Esophagus muscularis mucosa (tissue), 4 donors: ENCODE measurements at regions not wholly inside any gene's neighbourhood (a gene's known extent, or its start where the extent isn't known, plus 50 kb on each side); places are given as distances from the start of the nearest gene placed in this dataset.

Source experiments
- DNase-seq: peaks from one replicate; pipeline ENCODE4 v3.0.0-alpha.2; 2017; ENCODE audit errors: extremely low spot score
- H3K27ac ChIP-seq, 4 donors: fragments of 200-600 bp; sonication (generic); replicated peaks in 1 of 4; 1 replicate in 3 of 4; 2 replicates in 1 of 4; pipeline ENCODE4 v1.5.1; 2016 to 2019; ENCODE audit warnings: mild to moderate bottlenecking in 1 of 4
- H3K27me3 ChIP-seq, 4 donors: fragments of 200-600 bp; sonication (generic); one replicate each; pipeline versions ENCODE4 v1.5.1 to v1.6.0; 2016 to 2019
- H3K36me3 ChIP-seq, 4 donors: fragments of 200-600 bp; sonication (generic); one replicate each; pipeline ENCODE4 v1.5.1; 2016 to 2019
- H3K4me1 ChIP-seq, 4 donors: fragments of 200-600 bp; sonication (generic); one replicate each; pipeline ENCODE4 v1.5.1; 2016 to 2019
- H3K4me3 ChIP-seq, 4 donors: fragments of 200-600 bp; sonication (generic); 1 replicate in 2 of 4; 2 replicates in 2 of 4; pipeline ENCODE4 v1.5.1; 2016 to 2019; ENCODE audit warnings: mild to moderate bottlenecking in 4 of 4, moderate library complexity in 1 of 4
- H3K9me3 ChIP-seq, 4 donors: fragments of 200-600 bp; sonication (generic); 1 replicate in 3 of 4; 2 replicates in 1 of 4; pipeline ENCODE4 v1.5.1; 2016 to 2019
- EP300 ChIP-seq: sonication (generic); formaldehyde crosslinking; IDR thresholded peaks from one replicate; pipeline ENCODE4 v1.6.1; 2017; ENCODE audit warnings: antibody characterized with exemption
- POLR2A ChIP-seq: fragments of 450-650 bp; IDR thresholded peaks from one replicate; pipeline ENCODE4 v1.6.1; 2017; ENCODE audit warnings: antibody characterized with exemption, moderate library complexity, mild to moderate bottlenecking, low read depth
- POLR2AphosphoS5 ChIP-seq, 2 donors: sonication (generic); formaldehyde crosslinking; IDR thresholded peaks; one replicate each; pipeline ENCODE4 v1.6.1; 2017; ENCODE audit warnings: antibody characterized with exemption in 2 of 2
- WGBS: methylation state at CpG from one replicate; pipeline ENCODE4 v1.1.5; 2018; 5-methylcytosine and 5-hydroxymethylcytosine counted together
- intact Hi-C: fragments of 100-400 bp; cut with DNase I; formaldehyde crosslinking; loops from one replicate; pipeline ENCODE4 v1.15.1; 2023
- TF ChIP-seq, protein P1 (sequence below), 3 experiments: fragments of 200-600 bp in 2 of 3; fragments of 450-650 bp in 1 of 3; sonication (generic) in 2 of 3; IDR thresholded peaks; one replicate each; pipeline ENCODE4 v1.5.1; 2017 to 2019; ENCODE audit warnings: antibody characterized with exemption in 3 of 3, mild to moderate bottlenecking in 2 of 3, moderate library complexity in 1 of 3

DNA sequence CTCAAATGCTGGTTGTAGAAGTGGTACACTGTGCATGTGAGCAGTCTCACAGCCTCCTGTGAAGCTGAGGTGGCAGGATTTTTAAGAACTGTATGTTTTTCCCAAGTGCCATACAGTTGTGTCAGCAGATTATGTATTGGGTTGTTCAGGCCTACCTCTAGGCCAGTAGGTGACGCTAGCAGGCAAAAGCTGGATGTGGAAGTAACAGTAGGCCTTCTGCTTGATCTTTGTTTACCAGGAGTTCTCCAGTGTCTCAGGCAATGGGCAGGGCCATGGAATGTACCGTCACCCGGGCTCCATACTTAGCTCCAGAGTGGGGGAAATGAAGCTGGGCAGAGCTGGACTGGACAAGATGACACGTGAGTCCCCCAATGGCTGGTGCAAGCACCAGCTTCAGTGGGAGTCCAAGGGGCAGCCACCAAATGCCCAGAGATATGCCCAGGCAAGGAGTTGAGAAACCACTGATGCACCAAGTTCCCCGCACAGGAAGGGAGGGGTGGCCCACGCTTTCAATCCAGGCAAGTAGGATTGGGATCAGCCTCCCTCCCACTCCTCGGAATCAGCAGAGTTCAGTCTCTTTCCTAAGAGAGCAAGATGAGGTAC, 289.7 kb downstream of the HTR1B start:
- H3K4me3 ChIP-seq = no peak overlapping the region
- H3K27ac ChIP-seq = no peak overlapping the region
- no peaks in the 10 kb centered on the region for H3K27me3 ChIP-seq
- intact Hi-C loops = no loop called here
- no peaks in the 10 kb centered on the region for H3K36me3 ChIP-seq
- no peaks in the 10 kb centered on the region for H3K4me1 ChIP-seq
- TF ChIP-seq, protein P1, sequence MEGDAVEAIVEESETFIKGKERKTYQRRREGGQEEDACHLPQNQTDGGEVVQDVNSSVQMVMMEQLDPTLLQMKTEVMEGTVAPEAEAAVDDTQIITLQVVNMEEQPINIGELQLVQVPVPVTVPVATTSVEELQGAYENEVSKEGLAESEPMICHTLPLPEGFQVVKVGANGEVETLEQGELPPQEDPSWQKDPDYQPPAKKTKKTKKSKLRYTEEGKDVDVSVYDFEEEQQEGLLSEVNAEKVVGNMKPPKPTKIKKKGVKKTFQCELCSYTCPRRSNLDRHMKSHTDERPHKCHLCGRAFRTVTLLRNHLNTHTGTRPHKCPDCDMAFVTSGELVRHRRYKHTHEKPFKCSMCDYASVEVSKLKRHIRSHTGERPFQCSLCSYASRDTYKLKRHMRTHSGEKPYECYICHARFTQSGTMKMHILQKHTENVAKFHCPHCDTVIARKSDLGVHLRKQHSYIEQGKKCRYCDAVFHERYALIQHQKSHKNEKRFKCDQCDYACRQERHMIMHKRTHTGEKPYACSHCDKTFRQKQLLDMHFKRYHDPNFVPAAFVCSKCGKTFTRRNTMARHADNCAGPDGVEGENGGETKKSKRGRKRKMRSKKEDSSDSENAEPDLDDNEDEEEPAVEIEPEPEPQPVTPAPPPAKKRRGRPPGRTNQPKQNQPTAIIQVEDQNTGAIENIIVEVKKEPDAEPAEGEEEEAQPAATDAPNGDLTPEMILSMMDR (IDR thresholded peaks at IDR 0.05) = no peak
- TF ChIP-seq POLR2AphosphoS5 (IDR thresholded peaks at IDR 0.05) = no peak
- TF ChIP-seq POLR2A = no peak
- TF ChIP-seq EP300 = no peak
- WGBS = 59% methylated on average over 5 of the region's 7 CpGs
- DNase-seq = no peak
- H3K9me3 ChIP-seq = no peaks in the 10 kb centered on the region

DNA sequence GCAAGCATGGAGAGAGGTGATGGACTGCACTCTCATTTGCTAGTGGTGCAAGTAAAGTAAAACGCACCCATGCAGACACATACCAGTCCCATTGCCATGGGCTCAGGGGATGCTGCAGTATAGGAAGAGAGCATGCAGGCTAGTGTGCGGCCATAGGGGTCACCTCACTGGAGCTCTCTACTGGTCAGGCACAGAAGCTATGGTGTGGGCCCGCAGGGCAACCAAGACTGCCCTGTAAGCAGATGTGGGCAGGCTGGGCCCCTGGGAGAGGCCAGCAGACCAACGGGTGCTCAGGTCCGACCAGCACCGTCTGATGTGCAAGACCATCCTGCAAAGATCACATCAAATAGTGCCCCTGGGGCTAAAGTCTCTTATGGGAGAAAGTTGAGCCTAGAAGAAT, 290.7 kb downstream of the HTR1B start:
- intact Hi-C loops = no loop called here
- no peak overlapping the region for H3K27ac ChIP-seq
- no peaks in the 10 kb centered on the region for H3K36me3 ChIP-seq
- H3K9me3 ChIP-seq = no peaks in the 10 kb centered on the region
- H3K27me3 ChIP-seq = no peaks in the 10 kb centered on the region
- 80% methylated on average over 1 of the region's 6 CpGs for WGBS
- TF ChIP-seq, protein P1 (IDR thresholded peaks at IDR 0.05) = no peak
- no peak for TF ChIP-seq EP300
- no peak for TF ChIP-seq POLR2AphosphoS5 (IDR thresholded peaks at IDR 0.05)
- no peak for TF ChIP-seq POLR2A
- no peak overlapping the region for H3K4me3 ChIP-seq
- no peaks in the 10 kb centered on the region for H3K4me1 ChIP-seq
- no peak for DNase-seq

DNA sequence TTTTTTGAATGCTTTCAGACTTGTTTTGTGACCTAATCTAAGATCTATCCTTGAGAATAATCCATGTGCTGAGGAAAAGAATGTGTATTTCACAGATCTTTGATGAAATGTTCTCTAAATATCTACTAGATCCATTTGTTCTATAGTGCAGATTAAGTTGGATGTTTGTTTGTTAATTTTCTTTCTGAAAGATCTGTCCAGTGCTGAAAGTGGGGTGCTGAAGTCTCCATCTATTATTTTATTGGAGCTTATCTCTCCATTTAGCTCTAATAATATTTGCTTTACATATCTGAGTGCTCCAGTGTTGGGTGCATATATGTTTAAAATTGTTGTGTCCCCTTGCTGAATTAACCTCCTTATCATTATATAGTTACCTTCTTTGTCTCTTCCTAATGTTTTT, 303.6 kb downstream of the HTR1B start:
- H3K27ac ChIP-seq = no peak overlapping the region
- no peak for TF ChIP-seq POLR2A
- TF ChIP-seq, protein P1 (IDR thresholded peaks at IDR 0.05) = no peak
- no peak for TF ChIP-seq POLR2AphosphoS5 (IDR thresholded peaks at IDR 0.05)
- TF ChIP-seq EP300 = no peak
- H3K9me3 ChIP-seq = no peaks in the 10 kb centered on the region
- H3K4me3 ChIP-seq = no peak overlapping the region
- DNase-seq = no peak
- H3K36me3 ChIP-seq = no peaks in the 10 kb centered on the region
- intact Hi-C loops = no loop called here
- H3K27me3 ChIP-seq = no peaks in the 10 kb centered on the region
- no peaks in the 10 kb centered on the region for H3K4me1 ChIP-seq

DNA sequence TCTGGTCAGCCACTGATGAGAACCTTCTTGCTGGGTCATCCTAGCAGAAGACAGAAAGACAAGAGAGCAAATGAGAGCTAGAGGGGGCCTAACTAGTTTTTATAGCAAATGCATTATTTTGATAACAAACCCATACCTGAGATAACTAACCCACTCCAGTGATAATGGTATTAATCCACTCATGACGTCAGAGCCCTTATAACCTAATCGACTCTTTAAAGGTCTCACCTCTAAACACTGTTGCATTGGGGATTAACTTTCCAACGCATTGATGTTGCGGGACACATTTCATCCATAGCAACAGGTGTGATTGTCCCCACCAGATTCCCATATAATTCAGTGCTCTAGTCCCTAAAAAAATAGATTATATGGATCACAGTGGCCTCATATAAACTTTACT, 312.1 kb downstream of the HTR1B start:
- Histone ChIP-seq H3K27ac (no peak overlapping the region), H3K4me3 (no peak overlapping the region), H3K27me3 (no peaks in the 10 kb centered on the region), H3K36me3 (no peaks in the 10 kb centered on the region), H3K4me1 (no peaks in the 10 kb centered on the region), H3K9me3 (no peaks in the 10 kb centered on the region)
- no peak for DNase-seq
- 62% methylated on average over 4 of the region's 4 CpGs for WGBS
- no peak for TF ChIP-seq EP300
- TF ChIP-seq POLR2AphosphoS5 (IDR thresholded peaks at IDR 0.05) = no peak
- no peak for TF ChIP-seq POLR2A
- TF ChIP-seq, protein P1 (IDR thresholded peaks at IDR 0.05) = no peak
- intact Hi-C loops = no loop called here

DNA sequence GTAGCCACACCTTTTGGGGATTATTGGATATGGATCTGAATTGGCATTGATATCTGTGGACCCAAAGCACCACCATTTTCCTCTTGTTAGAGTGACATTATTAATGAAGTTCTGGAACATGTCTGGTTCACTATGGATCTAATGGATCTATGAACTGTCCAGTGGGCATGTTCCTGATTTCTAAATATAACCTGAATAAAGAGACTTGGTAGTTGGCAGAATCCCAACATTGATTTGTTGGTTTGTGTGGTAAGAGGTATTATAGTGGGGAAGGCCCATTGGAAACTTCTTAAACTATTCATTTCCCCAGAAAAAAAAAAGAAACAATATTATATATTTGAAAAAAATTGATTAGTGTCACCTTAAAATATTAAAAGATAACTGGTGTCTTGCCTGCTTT, 312.6 kb downstream of the HTR1B start:
- intact Hi-C loops = no loop called here
- DNase-seq = no peak
- H3K4me3 ChIP-seq = no peak overlapping the region
- H3K4me1 ChIP-seq = no peaks in the 10 kb centered on the region
- no peaks in the 10 kb centered on the region for H3K27me3 ChIP-seq
- H3K9me3 ChIP-seq = no peaks in the 10 kb centered on the region
- TF ChIP-seq POLR2AphosphoS5 (IDR thresholded peaks at IDR 0.05) (no peak), EP300 (no peak), POLR2A (no peak)
- TF ChIP-seq, protein P1 (IDR thresholded peaks at IDR 0.05) = no peak
- no peaks in the 10 kb centered on the region for H3K36me3 ChIP-seq
- H3K27ac ChIP-seq = no peak overlapping the region
